Epithelial cell of prostate (primary cell): ENCODE measurements at regions not wholly inside any gene's neighbourhood (a gene's known extent, or its start where the extent isn't known, plus 50 kb on each side); places are given as distances from the start of the nearest gene placed in this dataset.

Source experiments
- DNase-seq: peaks from one replicate; pipeline ENCODE4 v3.0.0-alpha.2; 2011; ENCODE audit warnings: low read depth, low spot score
- H3K27ac ChIP-seq: fragments of 450-650 bp; 2 replicates; pipeline ENCODE4 v1.5.1; 2017; ENCODE audit warnings: mild to moderate bottlenecking

GRCh38 chr14:86462193-86462753 lies 932.3 kb downstream of the FLRT2 start:
- no peak for DNase-seq
- H3K27ac ChIP-seq: no peak overlapping the region

- no peak for DNase-seq
- H3K27ac ChIP-seq: no peak overlapping the region
Observed at GRCh38 chr14:86457481-86458135, 927.7 kb downstream of the FLRT2 start.

GRCh38 chr14:86450085-86450484 lies 920.1 kb downstream of the FLRT2 start:
- no peak overlapping the region for H3K27ac ChIP-seq
- DNase-seq: no peak

- no peak overlapping the region for H3K27ac ChIP-seq
- no peak for DNase-seq
Observed at GRCh38 chr14:86442135-86442534, 912.2 kb downstream of the FLRT2 start.

- no peak for DNase-seq
- H3K27ac ChIP-seq: no peak overlapping the region
Observed at GRCh38 chr14:86430853-86431252, 900.9 kb downstream of the FLRT2 start.

- DNase-seq: no peak
- H3K27ac ChIP-seq: no peak overlapping the region
Observed at GRCh38 chr14:86423214-86423613, 893.3 kb downstream of the FLRT2 start.

- DNase-seq: no peak
- H3K27ac ChIP-seq: no peak overlapping the region
Observed at GRCh38 chr14:86420131-86420530, 890.2 kb downstream of the FLRT2 start.

- no peak overlapping the region for H3K27ac ChIP-seq
- no peak for DNase-seq
Observed at GRCh38 chr14:86414146-86414545, 884.2 kb downstream of the FLRT2 start.

- DNase-seq: no peak
- no peak overlapping the region for H3K27ac ChIP-seq
Observed at GRCh38 chr14:86404989-86405649, 875.2 kb downstream of the FLRT2 start.

- DNase-seq: no peak
- H3K27ac ChIP-seq: no peak overlapping the region
Observed at GRCh38 chr14:86404425-86404824, 874.5 kb downstream of the FLRT2 start.

- no peak overlapping the region for H3K27ac ChIP-seq
- no peak for DNase-seq
Observed at GRCh38 chr14:86402545-86402944, 872.6 kb downstream of the FLRT2 start.

GRCh38 chr14:86391085-86391484 lies 861.1 kb downstream of the FLRT2 start:
- DNase-seq: no peak
- H3K27ac ChIP-seq: no peak overlapping the region

GRCh38 chr14:86388216-86388615 lies 858.3 kb downstream of the FLRT2 start:
- no peak for DNase-seq
- H3K27ac ChIP-seq: no peak overlapping the region

GRCh38 chr14:86373886-86374285 lies 843.9 kb downstream of the FLRT2 start:
- no peak overlapping the region for H3K27ac ChIP-seq
- no peak for DNase-seq

- no peak overlapping the region for H3K27ac ChIP-seq
- no peak for DNase-seq
Observed at GRCh38 chr14:86372402-86372801, 842.5 kb downstream of the FLRT2 start.

- no peak overlapping the region for H3K27ac ChIP-seq
- no peak for DNase-seq
Observed at GRCh38 chr14:86364634-86365033, 834.7 kb downstream of the FLRT2 start.

GRCh38 chr14:86363576-86363975 lies 833.6 kb downstream of the FLRT2 start:
- no peak for DNase-seq
- no peak overlapping the region for H3K27ac ChIP-seq

GRCh38 chr14:86363047-86363446 lies 833.1 kb downstream of the FLRT2 start:
- DNase-seq: no peak

GRCh38 chr14:86357876-86358275 lies 827.9 kb downstream of the FLRT2 start:
- DNase-seq: no peak
- no peak overlapping the region for H3K27ac ChIP-seq

More at GRCh38 chr14:86363047-86363446, 833.1 kb downstream of the FLRT2 start:
- H3K27ac ChIP-seq: no peak overlapping the region

GRCh38 chr14:86357119-86357518 lies 827.2 kb downstream of the FLRT2 start:
- no peak overlapping the region for H3K27ac ChIP-seq
- no peak for DNase-seq

GRCh38 chr14:86346818-86347384 lies 817.0 kb downstream of the FLRT2 start:
- no peak overlapping the region for H3K27ac ChIP-seq
- no peak for DNase-seq
